ENCODE measurements at regions not wholly inside any gene's neighbourhood (a gene's known extent, or its start where the extent isn't known, plus 50 kb on each side); places are given as distances from the start of the nearest gene placed in this dataset.

DNA sequence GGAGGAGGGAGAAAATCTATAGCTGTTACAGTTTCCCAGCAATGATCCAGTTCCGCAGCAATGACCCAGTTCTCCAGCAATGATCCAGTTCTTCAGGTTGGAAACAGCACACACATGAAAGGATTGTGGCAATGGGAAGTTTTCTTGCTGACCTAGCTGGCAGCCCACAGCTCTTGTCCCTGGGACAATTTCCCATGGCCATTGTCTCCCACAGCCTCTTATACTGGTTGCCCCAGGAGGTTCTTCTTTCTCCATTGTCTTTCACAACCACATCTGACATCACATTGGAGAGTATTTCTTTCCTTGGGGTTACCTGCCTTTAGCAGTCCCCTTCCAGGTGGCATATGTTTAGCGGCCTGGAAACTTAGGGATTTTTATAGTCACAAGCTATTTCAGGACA is 209.8 kb upstream of the PLEKHG7 start:
- DNase-seq: no peak

GRCh38 chr12:92492291-92492690 is 210.5 kb upstream of the PLEKHG7 start:
- no peak for DNase-seq

DNA sequence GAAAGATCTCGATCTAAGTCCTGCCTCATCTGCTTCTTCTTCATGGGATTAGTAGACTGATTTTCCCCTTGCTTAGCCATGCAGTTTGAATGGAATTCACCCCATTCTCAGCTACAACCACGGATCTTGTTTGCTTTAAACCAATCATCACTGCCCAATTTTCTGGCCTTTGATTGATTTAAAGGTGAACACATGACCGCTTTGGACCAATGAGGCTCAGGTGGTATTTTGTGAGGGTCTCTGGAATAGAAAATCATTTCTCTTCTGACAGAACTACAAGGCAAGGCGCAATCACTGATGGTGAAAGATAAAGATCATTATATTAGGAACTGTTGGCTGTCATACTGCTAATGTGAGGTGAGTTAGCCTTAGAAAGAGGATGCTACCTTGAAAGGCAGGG is 213.0 kb upstream of the PLEKHG7 start:
- DNase-seq: no peak

DNA sequence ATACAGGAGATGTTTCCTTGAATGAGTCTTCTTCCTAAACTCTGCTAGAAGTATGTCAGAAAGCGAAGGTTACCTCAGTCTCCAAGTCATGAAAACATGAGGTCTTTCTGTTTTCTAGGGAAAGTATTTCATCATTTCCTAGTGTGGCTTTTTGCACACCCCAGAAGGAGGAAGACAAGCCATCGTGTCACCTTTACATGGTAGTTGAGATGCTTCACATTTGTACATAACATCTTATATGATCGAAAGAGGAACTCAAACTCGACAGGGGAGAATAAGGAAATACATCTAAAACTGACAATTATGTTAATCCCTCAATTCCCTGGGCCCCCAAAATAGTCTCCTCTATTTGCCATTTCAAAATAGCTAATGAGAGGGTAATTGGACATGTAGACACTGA is 214.1 kb upstream of the PLEKHG7 start:
- DNase-seq: no peak

DNA sequence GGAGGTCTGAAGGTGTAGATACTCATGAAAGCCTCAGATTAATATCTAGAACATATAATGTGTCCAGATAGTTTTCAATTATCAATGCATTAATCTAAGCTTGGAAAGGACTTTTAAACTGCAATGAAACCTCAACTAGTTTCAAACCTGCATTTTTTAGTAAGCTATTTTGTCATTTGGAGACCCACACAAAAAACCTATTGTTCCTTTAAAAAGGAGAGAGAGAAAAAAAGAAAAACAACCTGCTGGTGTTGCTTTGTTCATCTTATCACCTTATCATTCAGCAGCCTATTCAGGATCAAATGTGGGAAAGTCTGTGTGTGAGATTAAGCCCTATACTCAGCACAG is 215.7 kb upstream of the PLEKHG7 start:
- DNase-seq: no peak

DNA sequence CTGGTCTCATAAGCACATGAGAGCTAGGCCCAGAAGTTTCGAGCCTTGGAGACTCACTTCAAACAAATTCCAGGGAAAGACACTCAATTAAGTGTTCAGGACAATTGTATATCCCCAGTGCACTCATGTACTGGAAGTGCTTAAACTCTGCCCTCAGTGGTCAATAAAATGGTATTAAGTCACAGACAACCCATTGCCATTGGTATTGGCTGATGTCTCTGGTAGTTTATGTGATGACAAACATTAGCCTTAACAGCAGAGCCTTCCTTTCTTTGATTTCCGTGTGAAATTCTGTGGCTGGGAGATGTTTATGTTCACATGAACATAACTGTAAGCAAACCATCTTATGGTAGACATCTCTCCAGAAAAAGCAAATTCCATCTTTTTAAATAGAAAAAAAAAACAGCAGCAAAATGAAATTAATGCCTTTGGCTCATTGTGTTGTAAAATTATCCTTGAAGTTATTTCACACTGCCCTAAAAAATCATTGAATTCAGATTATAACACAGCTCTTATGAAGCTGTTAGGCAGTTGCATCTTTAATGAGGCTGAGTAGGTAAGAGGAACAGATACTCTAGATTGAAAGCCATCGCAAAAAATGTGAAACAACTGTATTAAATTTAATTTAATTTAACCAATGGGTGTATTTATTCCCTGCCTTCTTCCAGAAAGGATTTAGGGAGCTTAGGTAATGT is 216.2 kb upstream of the PLEKHG7 start:
- DNase-seq: no peak

DNA sequence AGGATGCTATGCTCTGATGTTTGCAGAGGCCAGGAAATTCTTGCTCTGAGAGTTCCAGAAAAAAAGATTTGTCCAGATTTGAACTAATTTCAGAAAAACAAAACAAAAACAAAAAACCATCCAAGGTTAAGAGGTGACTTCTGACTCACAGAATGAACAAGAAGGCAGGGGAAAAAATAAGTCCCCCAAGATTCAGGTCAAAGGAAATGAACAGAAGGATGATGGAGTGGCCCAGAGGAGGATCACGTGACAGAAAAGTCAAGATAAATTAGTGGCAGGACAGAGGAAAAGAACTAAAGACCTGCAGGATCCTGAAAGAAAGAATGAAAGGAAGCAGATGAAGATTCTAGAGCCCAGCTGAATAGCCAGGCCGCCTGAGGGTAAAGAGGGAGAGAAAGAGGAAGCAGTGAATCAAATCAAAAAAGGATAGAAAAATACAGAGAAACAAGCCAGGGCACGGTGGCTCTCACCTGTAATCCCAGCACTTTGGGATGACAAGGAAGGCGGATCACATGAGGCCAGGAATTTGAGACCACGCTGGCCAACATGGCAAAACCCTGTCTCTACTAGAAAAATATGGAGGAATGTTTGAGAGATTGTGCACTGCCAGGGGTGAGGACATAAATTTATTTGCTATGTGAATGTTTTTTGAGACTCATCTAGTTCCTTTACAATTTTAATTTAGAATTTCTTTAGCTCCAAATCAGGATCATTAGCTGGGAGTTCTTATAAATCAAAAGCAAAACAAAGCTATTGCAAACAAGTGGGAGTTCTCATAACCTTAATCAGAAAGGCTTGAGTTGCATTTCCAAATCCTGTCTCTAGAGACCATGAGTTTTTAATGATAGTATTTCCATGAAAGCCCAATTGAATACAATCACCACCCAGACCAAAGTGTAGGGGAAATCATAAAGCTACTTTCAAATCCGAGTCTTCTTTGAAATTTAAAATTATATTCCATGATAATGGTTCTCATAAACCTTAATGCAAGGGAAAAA is 217.1 kb upstream of the PLEKHG7 start:
- DNase-seq: no peak

DNA sequence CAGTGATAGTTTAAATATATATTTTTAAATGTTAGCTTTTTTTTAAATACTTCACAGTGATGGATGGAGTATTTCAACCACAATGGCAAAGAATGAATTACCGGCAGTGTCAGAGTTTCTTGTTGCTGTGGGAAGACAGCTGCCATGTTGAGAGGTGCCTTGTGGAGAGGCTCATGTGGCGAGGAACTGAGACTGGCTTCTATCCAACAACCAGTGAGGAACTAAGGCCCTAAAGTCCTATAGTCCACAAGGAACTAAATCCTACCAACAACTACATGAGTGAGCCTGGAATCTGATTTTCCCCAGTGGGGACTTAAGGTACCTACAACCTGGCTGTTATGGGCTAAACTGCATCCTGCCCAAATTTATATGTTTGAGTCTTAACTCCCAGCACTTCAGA is 220.2 kb upstream of the PLEKHG7 start:
- DNase-seq: no peak

GRCh38 chr12:92481066-92481465 is 221.7 kb upstream of the PLEKHG7 start:
- DNase-seq: no peak

GRCh38 chr12:92478692-92479091 is 224.1 kb upstream of the PLEKHG7 start:
- DNase-seq: no peak

- no peak for DNase-seq
Measured at GRCh38 chr12:92476844-92477243, 225.9 kb upstream of the PLEKHG7 start.

GRCh38 chr12:92473564-92473963 is 229.2 kb upstream of the PLEKHG7 start:
- no peak for DNase-seq

DNA sequence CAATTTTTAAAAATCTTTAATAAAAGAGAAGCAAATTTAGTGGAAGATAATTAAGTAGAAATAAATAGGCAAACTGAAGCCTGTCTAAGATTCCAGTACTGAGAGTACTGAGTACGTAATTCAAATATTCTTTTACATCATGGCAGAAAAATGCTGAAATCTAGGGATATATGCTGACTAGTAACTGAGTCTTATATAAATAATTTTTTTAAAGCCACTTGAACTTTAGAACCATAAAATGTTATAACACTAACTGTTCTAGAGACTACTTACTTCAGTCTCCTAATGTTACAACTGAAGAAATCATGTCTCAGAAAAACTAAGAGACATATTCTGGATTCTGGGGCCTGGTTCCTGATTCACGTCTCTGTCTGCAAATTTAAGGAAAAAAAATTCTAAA is 230.6 kb upstream of the PLEKHG7 start:
- no peak for DNase-seq

DNA sequence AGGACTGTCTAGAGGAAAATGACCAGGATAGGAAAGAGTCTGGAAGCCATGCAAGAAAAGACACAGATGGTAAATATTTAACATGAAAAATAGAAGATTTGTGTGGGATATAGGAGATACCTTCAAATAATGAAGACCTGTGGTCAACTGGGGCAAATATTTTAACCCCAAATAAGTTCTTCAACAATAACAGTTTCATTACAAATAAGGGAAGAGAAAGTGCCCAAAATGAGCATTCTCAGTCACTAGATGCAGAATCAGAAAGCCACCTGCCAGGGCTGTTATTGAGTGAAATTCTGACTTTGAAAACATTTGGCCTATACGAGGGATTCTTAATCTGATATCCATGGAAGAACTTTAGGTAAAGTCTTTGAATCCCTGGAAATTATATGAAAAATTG is 231.2 kb upstream of the PLEKHG7 start:
- DNase-seq: no peak

DNA sequence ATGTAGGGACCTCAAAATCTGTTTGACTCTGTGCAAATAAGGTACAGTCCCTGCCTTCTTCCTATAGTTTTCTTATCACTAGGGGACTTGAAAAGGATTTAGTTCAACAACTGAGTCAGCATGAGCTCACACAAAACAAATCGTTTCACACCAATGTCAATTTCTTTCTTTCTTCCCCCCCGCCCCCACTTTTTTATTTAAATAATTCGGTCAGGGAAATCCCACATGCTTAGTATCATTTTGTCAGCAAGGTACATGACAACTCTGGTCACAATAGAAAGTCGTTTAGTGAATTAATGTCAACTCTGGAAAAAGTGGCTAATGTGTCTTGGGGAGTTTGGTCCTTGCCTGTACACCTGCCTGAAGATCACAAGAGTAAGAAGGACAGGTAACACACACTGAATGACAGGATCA is 232.2 kb upstream of the PLEKHG7 start:
- DNase-seq: no peak

DNA sequence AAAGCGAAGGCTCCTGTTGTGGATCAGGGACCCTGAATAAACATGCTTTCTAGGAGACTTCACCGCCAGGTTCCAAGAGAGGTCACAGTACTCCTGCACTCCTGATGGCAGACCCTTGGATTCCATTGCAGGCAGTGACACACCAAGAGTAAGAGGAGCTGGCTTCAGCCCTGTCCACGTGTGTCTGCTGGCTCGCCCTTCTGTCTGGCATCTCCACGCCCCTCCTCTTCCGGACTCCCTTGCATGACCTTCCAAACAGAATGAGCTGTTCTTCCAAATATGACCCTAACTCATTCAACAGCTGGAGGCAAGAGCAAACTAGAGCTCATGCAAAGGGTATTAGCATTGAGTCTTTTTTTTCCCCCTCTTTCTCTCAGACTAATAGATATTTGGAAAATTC is 233.0 kb upstream of the PLEKHG7 start:
- DNase-seq: no peak

- DNase-seq: no peak
Measured at GRCh38 chr12:92468358-92469020, 234.3 kb upstream of the PLEKHG7 start.

DNA sequence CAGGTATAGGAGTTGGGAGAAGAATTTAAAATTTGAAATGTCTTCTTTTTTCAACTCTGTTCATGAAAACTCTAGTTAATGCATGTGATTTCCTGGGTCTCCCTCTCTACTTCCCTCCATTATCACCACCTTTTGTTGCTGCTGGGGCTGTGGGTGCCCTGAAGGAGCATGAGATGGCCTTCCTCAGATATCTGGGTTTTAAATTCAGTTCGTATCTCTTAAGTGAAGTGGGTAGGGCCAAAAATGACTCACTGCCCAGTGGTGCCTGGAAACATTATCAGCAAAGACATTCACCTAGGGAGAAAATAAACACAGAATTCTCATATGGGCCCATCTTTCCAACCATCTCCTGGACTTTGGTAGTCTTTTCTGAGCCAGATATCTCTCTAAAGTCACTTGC is 234.9 kb upstream of the PLEKHG7 start:
- no peak for DNase-seq

- no peak for DNase-seq
Measured at GRCh38 chr12:92466391-92467305, 236.1 kb upstream of the PLEKHG7 start.

DNA sequence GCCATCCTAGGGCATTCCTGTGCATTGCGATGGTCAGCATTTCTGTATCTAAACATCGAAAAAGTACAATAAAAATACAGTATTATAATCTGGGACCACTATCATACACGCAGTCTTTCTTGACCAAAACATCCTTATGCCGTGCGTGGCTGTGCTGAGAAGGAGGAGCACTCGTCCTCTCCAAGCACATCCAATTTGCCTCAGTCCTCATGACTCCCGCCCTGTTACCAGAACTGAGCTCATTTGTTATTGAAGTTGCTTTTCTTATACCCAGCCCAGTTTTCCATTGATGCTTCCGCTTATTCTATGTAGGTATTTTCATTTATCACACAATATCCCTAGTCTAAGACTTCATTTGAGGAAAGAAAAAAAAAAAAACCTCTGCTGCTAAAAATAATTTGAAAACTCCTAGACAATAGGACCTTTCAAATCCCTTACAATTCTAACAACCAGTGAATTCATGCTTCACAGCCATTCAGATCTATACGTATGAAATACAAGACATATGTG is 236.9 kb upstream of the PLEKHG7 start:
- DNase-seq: no peak

GRCh38 chr12:92464911-92465310 is 237.9 kb upstream of the PLEKHG7 start:
- DNase-seq: no peak

- DNase-seq: no peak
Measured at GRCh38 chr12:92463171-92463570, 239.6 kb upstream of the PLEKHG7 start.

Measured in left kidney (tissue), 1 donor.